K562 (cell line): ENCODE measurements at regions not wholly inside any gene's neighbourhood (a gene's known extent, or its start where the extent isn't known, plus 50 kb on each side); places are given as distances from the start of the nearest gene placed in this dataset.

Experiments
- BCOR ChIP-seq: fragments of 450-650 bp; IDR thresholded peaks from 2 replicates; pipeline ENCODE4 v1.6.1; 2016
- BRCA1 ChIP-seq, 2 experiments: fragments of 450-650 bp in 1 of 2; sonication (generic) in 1 of 2; formaldehyde crosslinking in 1 of 2; IDR thresholded peaks; 2 replicates each; pipeline versions ENCODE4 v1.5.0 to v1.6.1; 2017 to 2020; ENCODE audit warnings: mild to moderate bottlenecking in 1 of 2, missing genetic modification reagents in 1 of 2
- BRF1 ChIP-seq: IDR thresholded peaks from 3 replicates; pipeline ENCODE4 v1.6.1; 2011; ENCODE audit warnings: borderline replicate concordance, mild to moderate bottlenecking; ENCODE audit not compliant: insufficient read length; ENCODE audit errors: extremely low read depth
- COPS2 ChIP-seq: fragments of 450-650 bp; conservative IDR thresholded peaks from 2 replicates; pipeline ENCODE4 v1.6.1; 2016; ENCODE audit warnings: mild to moderate bottlenecking, moderate library complexity
- DMBX1 ChIP-seq: fragments of 250-450 bp; sonication (Bioruptor Pico); IDR thresholded peaks from 2 replicates; pipeline ENCODE4 v1.8.0; 2022; ENCODE audit warnings: inconsistent platforms, mild to moderate bottlenecking, moderate library complexity, borderline replicate concordance
- E2F1 ChIP-seq: sonication (generic); formaldehyde crosslinking; IDR thresholded peaks from 2 replicates; pipeline ENCODE4 v1.8.1; 2023; ENCODE audit warnings: mild to moderate bottlenecking, missing genetic modification reagents, moderate library complexity
- ELF2 ChIP-seq: fragments of 250-450 bp; sonication (Bioruptor Pico); IDR thresholded peaks from 2 replicates; pipeline ENCODE4 v1.5.0; 2021; ENCODE audit warnings: mild to moderate bottlenecking
- ETS2 ChIP-seq: IDR thresholded peaks from 2 replicates; pipeline ENCODE4 v1.6.1; 2016; ENCODE audit warnings: borderline replicate concordance, missing genetic modification characterization, mild to moderate bottlenecking, moderate library complexity, missing compliant biosample characterization; ENCODE audit not compliant: poor library complexity, severe bottlenecking
- GATAD2A ChIP-seq: fragments of 450-650 bp; IDR thresholded peaks from 2 replicates; pipeline ENCODE4 v1.6.1; 2017
- KDM2B ChIP-seq: fragments of 250-450 bp; sonication (Bioruptor Pico); IDR thresholded peaks from 2 replicates; pipeline ENCODE4 v1.8.0; 2021; ENCODE audit warnings: mild to moderate bottlenecking, moderate library complexity
- MAX ChIP-seq: sonication (generic); formaldehyde crosslinking; IDR thresholded peaks from 2 replicates; pipeline ENCODE4 v1.9.0; 2022; ENCODE audit warnings: mild to moderate bottlenecking, missing genetic modification reagents
- MITF ChIP-seq: IDR thresholded peaks from 2 replicates; pipeline ENCODE4 v1.6.1; 2014; ENCODE audit warnings: antibody characterized with exemption
- MNT ChIP-seq, 2 experiments: fragments of 450-650 bp; conservative IDR thresholded peaks; 2 replicates each; pipeline ENCODE4 v1.6.1; 2017; ENCODE audit warnings: mild to moderate bottlenecking in 2 of 2, moderate library complexity in 2 of 2
- MTA2 ChIP-seq: fragments of 450-650 bp; IDR thresholded peaks from 2 replicates; pipeline ENCODE4 v1.6.1; 2016; ENCODE audit warnings: low read depth
- MYNN ChIP-seq, 2 experiments: sonication (generic); formaldehyde crosslinking in 1 of 2; IDR thresholded peaks; 2 replicates each; pipeline versions ENCODE4 v1.5.0 to v1.6.1; 2016 to 2020; ENCODE audit warnings: antibody characterized with exemption in 1 of 2, missing genetic modification reagents in 1 of 2
- NFIC ChIP-seq: fragments of 450-650 bp; IDR thresholded peaks from 2 replicates; pipeline ENCODE4 v1.6.1; 2017; ENCODE audit warnings: mild to moderate bottlenecking, inconsistent platforms
- NFRKB ChIP-seq: fragments of 450-650 bp; IDR thresholded peaks from 2 replicates; pipeline ENCODE4 v1.6.1; 2016; ENCODE audit warnings: low read depth
- PCBP1 ChIP-seq: fragments of 200-400 bp; formaldehyde crosslinking; IDR thresholded peaks from 2 replicates; pipeline ENCODE4 v1.6.1; 2018; ENCODE audit warnings: mild to moderate bottlenecking, low read depth, low read length; ENCODE audit not compliant: poor library complexity, severe bottlenecking
- POLR2B ChIP-seq: fragments of 450-650 bp; IDR thresholded peaks from 2 replicates; pipeline ENCODE4 v1.6.1; 2018; ENCODE audit warnings: low read depth; ENCODE audit not compliant: partially characterized antibody
- RB1 ChIP-seq: fragments of 450-650 bp; IDR thresholded peaks from 2 replicates; pipeline ENCODE4 v1.6.1; 2017; ENCODE audit warnings: low read depth, mild to moderate bottlenecking
- SUPT5H ChIP-seq: fragments of 450-650 bp; IDR thresholded peaks from 2 replicates; pipeline ENCODE4 v1.6.1; 2016
- TEAD1 ChIP-seq, 2 experiments: fragments of 450-650 bp in 1 of 2; sonication (generic) in 1 of 2; formaldehyde crosslinking; IDR thresholded peaks; 2 replicates each; pipeline versions ENCODE4 v1.4.0 to v1.8.0; 2020 to 2022; ENCODE audit warnings: mild to moderate bottlenecking in 2 of 2, missing genetic modification reagents in 1 of 2
- TRIM24 ChIP-seq, 2 experiments: fragments of 450-650 bp; IDR thresholded peaks; 2 replicates each; pipeline ENCODE4 v1.6.1; 2016
- XRCC3 ChIP-seq: fragments of 450-650 bp; IDR thresholded peaks from 2 replicates; pipeline ENCODE4 v1.6.1; 2017; ENCODE audit warnings: mild to moderate bottlenecking, moderate library complexity
- ZBTB33 ChIP-seq: sonication (generic); formaldehyde crosslinking; IDR thresholded peaks from 2 replicates; pipeline ENCODE4 v1.8.1; 2023; ENCODE audit warnings: mild to moderate bottlenecking, missing genetic modification reagents
- ZNF717 ChIP-seq: fragments of 250-450 bp; sonication (Bioruptor Pico); IDR thresholded peaks from 2 replicates; pipeline ENCODE4 v1.5.0; 2021

GRCh38 chr16:8182761-8183160 lies 407.6 kb downstream of the TMEM114 start (continued):
- TF ChIP-seq XRCC3 (no peak), POLR2B (no peak), MTA2 (peak; percentile 98), BCOR (peak; percentile 93), DMBX1 (peak; percentile 84), E2F1 (CRISPR knock-in tag) (no peak), PCBP1 (no peak), MITF (peak; percentile 100), NFIC (peak; percentile 94), BRCA1 (IDR thresholded peaks at IDR 0.05) (no peak), BRCA1 (CRISPR knock-in tag; IDR thresholded peaks at IDR 0.05) (no peak), SUPT5H (no peak), COPS2 (no peak), GATAD2A (peak; percentile 82), ZNF717 (CRISPR knock-in tag) (no peak), NFRKB (no peak), ETS2 (tag) (no peak), ELF2 (CRISPR knock-in tag) (no peak), RB1 (peak; percentile 44; the same call in 1 of the 2 replicates), MNT (conservative IDR thresholded peaks at IDR 0.05) (peak; percentile 87 to 93), MAX (CRISPR knock-in tag) (peak; percentile 95), BRF1 (no peak), KDM2B (no peak), TEAD1 (CRISPR knock-in tag; IDR thresholded peaks at IDR 0.05) (peak; percentile 71 to 78; a peak in 2 of 4 replicates), MYNN (IDR thresholded peaks at IDR 0.05) (peak; percentile 86; the same call in 1 of the 2 replicates), MYNN (CRISPR knock-in tag; IDR thresholded peaks at IDR 0.05) (no peak), ZBTB33 (0 out of 2 replicates have a peak, but pooled peaks have one; percentile 21), TRIM24 (IDR thresholded peaks at IDR 0.05) (peak; percentile 95 to 96)
